Cardiac muscle cell (in vitro differentiated cells and primary cell): ENCODE measurements at regions not wholly inside any gene's neighbourhood (a gene's known extent, or its start where the extent isn't known, plus 50 kb on each side); places are given as distances from the start of the nearest gene placed in this dataset.

Source experiments
- DNase-seq, 2 donors: peaks; one replicate each; pipeline versions ENCODE4 v3.0.0 to v3.0.0-alpha.2; 2010 to 2017; ENCODE audit warnings: low read depth in 1 of 2, low spot score in 1 of 2
- H3K27ac ChIP-seq: fragments of 200-600 bp; sonication (generic); 2 replicates; pipeline ENCODE4 v1.5.1; 2016
- H3K27me3 ChIP-seq: fragments of 200-600 bp; sonication (generic); 2 replicates; pipeline ENCODE4 v1.6.0; 2016; ENCODE audit warnings: control low read depth
- H3K36me3 ChIP-seq: fragments of 200-600 bp; sonication (generic); 2 replicates; pipeline ENCODE4 v1.5.1; 2016; ENCODE audit warnings: control low read depth
- H3K4me1 ChIP-seq: fragments of 200-600 bp; sonication (generic); 2 replicates; pipeline ENCODE4 v1.8.1; 2017; ENCODE audit warnings: low read depth, mild to moderate bottlenecking, mixed run types
- H3K4me3 ChIP-seq: fragments of 200-600 bp; sonication (generic); 2 replicates; pipeline ENCODE4 v1.5.1; 2016; ENCODE audit warnings: mild to moderate bottlenecking
- H3K9me3 ChIP-seq: fragments of 200-600 bp; sonication (generic); 2 replicates; pipeline ENCODE4 v1.5.1; 2017; ENCODE audit warnings: low read depth, mild to moderate bottlenecking, control low read depth
- TF ChIP-seq, protein P1 (sequence below): IDR thresholded peaks from 2 replicates; pipeline ENCODE4 v1.5.1; 2012; ENCODE audit warnings: low read depth, mild to moderate bottlenecking, low read length

DNA sequence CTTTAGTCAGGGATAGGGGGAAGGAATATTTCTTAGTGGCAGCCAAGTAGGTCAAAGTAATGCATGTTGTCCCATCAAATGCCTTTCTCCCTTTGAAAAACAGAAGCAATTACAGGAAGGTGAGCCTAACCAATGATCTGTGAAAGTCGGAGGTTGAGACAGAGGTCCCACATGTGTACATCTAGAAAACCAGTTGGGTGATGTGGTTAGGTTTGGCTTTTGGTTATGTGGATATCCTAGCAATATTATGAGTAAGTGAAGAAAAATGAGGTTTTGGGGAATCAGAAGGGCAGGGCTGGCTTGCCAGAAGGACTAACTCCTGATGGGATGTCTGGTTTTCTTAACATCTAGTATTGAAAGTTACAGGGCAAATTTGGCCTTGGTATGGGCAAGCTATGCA, 63.4 kb upstream of the PALM2AKAP2 start:
- TF ChIP-seq, protein P1, sequence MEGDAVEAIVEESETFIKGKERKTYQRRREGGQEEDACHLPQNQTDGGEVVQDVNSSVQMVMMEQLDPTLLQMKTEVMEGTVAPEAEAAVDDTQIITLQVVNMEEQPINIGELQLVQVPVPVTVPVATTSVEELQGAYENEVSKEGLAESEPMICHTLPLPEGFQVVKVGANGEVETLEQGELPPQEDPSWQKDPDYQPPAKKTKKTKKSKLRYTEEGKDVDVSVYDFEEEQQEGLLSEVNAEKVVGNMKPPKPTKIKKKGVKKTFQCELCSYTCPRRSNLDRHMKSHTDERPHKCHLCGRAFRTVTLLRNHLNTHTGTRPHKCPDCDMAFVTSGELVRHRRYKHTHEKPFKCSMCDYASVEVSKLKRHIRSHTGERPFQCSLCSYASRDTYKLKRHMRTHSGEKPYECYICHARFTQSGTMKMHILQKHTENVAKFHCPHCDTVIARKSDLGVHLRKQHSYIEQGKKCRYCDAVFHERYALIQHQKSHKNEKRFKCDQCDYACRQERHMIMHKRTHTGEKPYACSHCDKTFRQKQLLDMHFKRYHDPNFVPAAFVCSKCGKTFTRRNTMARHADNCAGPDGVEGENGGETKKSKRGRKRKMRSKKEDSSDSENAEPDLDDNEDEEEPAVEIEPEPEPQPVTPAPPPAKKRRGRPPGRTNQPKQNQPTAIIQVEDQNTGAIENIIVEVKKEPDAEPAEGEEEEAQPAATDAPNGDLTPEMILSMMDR, result no peak

DNA sequence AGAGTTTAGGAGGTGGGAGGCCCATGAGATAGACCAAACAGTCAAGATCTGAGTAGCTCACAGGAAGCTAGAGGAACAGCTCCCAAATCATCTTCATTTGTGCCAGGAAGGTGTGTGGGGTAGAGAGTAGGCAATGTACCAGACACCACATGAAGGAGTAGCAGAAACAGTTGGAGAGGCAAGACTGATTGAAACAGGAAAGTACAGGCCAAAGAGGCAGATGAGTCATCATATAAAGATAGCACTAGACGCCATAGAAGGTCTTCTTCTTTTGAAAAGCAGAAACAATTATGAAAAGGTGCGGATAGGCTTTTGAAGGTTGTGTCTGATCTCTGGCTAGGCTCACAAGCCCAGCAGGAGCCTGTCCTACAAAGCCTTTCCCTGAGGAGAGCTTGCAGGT, 62.7 kb upstream of the PALM2AKAP2 start:
- Histone ChIP-seq H3K9me3 (no peaks in the 10 kb centered on the region), H3K4me1 (peaks cover 4% of the 10 kb centered on the region), H3K36me3 (no peaks in the 10 kb centered on the region), H3K27me3 (no peaks in the 10 kb centered on the region), H3K27ac (no peak overlapping the region), H3K4me3 (no peak overlapping the region)
- DNase-seq, result no peak
- TF ChIP-seq, protein P1, result no peak

More for the DNA sequence above, 63.4 kb upstream of the PALM2AKAP2 start:
- Histone ChIP-seq H3K36me3 (no peaks in the 10 kb centered on the region), H3K27ac (no peak overlapping the region), H3K4me3 (no peak overlapping the region), H3K9me3 (no peaks in the 10 kb centered on the region), H3K4me1 (peaks cover 4% of the 10 kb centered on the region), H3K27me3 (no peaks in the 10 kb centered on the region)
- no peak for DNase-seq

DNA sequence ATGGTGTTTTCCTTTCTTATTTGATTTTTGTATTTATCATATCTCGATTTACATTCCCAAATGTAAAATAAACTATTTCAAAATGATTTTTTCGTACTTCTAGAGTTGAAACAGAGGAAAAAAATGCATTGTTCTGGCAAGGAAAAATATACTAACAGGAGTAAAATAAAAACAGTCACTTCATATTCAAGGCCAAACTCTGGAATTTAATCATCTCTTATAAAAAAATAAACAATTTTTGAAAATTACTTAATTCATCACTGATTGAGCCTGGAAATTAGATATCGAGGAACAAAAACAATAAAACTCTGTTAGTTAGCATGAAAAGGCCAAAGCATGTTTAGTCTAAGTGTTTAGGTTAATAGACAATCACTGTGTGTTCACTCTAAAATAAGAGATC, 61.1 kb upstream of the PALM2AKAP2 start:
- no peak overlapping the region for H3K4me3 ChIP-seq
- TF ChIP-seq, protein P1, result no peak
- no peak overlapping the region for H3K27ac ChIP-seq
- H3K9me3 ChIP-seq, result no peaks in the 10 kb centered on the region
- H3K36me3 ChIP-seq, result no peaks in the 10 kb centered on the region
- peaks cover 4% of the 10 kb centered on the region for H3K4me1 ChIP-seq
- no peak for DNase-seq
- no peaks in the 10 kb centered on the region for H3K27me3 ChIP-seq

DNA sequence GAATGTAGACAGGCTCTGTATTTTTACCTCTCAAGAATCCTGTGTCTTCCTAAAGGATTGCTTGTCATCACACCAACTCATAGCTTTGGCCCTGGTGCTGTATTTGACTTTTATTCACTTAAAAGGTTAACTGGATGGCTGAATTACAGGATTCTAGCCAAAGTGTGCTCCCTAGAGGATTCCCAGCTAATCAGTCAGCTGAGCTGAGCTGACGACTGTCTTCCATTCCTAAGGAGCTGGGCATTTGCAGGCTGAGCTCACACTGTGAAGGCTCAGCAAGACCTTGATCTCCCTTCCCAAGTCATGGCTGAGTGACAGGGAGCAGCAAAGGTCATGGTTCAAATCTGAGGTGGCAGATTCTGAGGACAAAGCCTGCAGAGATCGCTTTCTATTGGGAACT, 59.0 kb upstream of the PALM2AKAP2 start:
- Histone ChIP-seq H3K27me3 (no peaks in the 10 kb centered on the region), H3K4me3 (no peak overlapping the region)
- DNase-seq, result peak in 1 of 2 donors; percentile 21

DNA sequence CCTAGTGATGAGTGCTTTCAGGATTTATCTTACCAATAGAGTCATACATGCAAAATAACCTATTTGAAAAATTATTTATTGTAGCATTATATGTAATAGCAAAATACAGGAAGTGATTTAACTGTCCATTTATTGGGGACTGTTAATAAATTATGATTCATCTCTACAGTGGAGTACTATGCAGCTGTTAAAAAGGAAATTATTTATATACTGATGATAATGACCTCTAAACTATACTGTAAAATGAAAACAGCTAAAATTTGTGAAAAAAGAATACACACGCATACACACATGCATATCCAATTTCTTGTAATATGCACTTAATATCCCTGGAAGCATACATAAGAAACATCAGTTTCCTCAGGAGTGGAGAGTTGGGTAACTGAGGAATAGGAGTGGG, 58.0 kb upstream of the PALM2AKAP2 start:
- H3K4me3 ChIP-seq, result no peak overlapping the region
- TF ChIP-seq, protein P1, result no peak
- no peaks in the 10 kb centered on the region for H3K27me3 ChIP-seq
- no peak for DNase-seq
- peaks cover 4% of the 10 kb centered on the region for H3K4me1 ChIP-seq
- H3K36me3 ChIP-seq, result no peaks in the 10 kb centered on the region
- H3K9me3 ChIP-seq, result no peaks in the 10 kb centered on the region
- H3K27ac ChIP-seq, result no peak overlapping the region

More for the DNA sequence above, 59.0 kb upstream of the PALM2AKAP2 start:
- Histone ChIP-seq H3K4me1 (peaks cover 4% of the 10 kb centered on the region), H3K27ac (peak overlapping the region; percentile 51), H3K36me3 (no peaks in the 10 kb centered on the region), H3K9me3 (no peaks in the 10 kb centered on the region)
- TF ChIP-seq, protein P1, result no peak

DNA sequence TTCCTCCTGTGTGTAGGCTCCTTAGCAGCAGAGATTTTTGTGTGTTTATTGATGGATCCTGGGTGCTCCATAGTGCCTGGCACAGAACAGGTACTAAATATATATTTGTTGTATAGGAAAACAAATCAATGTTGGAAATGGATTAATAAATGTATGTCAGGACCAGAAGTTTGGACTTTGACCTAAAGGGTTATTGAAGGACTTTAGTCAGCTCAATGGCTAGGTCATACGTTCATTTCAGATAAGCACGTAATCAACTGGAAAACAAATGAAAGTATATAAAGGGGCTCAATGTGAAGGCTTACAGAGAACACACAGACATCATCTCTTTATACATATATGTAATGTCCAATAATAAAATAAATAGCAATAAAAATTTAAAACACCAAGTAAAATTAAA, 56.2 kb upstream of the PALM2AKAP2 start:
- H3K36me3 ChIP-seq, result no peaks in the 10 kb centered on the region
- DNase-seq, result no peak
- TF ChIP-seq, protein P1, result no peak

More for the DNA sequence above, 56.2 kb upstream of the PALM2AKAP2 start:
- Histone ChIP-seq H3K27ac (no peak overlapping the region), H3K9me3 (no peaks in the 10 kb centered on the region), H3K4me1 (peaks cover 11% of the 10 kb centered on the region), H3K4me3 (no peak overlapping the region), H3K27me3 (no peaks in the 10 kb centered on the region)
